T-helper 1 cell treated with Interleukin-12 subunit alpha and Interleukin-12 subunit beta and Interleukin-4 antibody, amounts not matched to agents 30 μg/mL and 1 μg/mL, for 36 hours (primary cell): ENCODE measurements at regions not wholly inside any gene's neighbourhood (a gene's known extent, or its start where the extent isn't known, plus 50 kb on each side); places are given as distances from the start of the nearest gene placed in this dataset.
"Not testable (repeated sequence)": the region's sequence is repeated elsewhere in the genome, so short reads cannot be mapped to it uniquely, and the experiment has no call there.

Source experiments
- H3K27ac Mint-ChIP-seq: one replicate; pipeline ENCODE4 v1.8.0; 2021; ENCODE audit warnings: mild to moderate bottlenecking, mixed read lengths
- H3K27me3 Mint-ChIP-seq: one replicate; pipeline ENCODE4 v1.8.0; 2021; ENCODE audit warnings: low read depth, mixed read lengths
- H3K36me3 Mint-ChIP-seq: one replicate; pipeline ENCODE4 v1.8.0; 2021; ENCODE audit warnings: low read depth, mixed read lengths
- H3K4me1 Mint-ChIP-seq: one replicate; pipeline ENCODE4 v1.8.0; 2021; ENCODE audit warnings: low read depth, mixed read lengths
- H3K4me3 Mint-ChIP-seq: one replicate; pipeline ENCODE4 v1.8.0; 2021; ENCODE audit warnings: mild to moderate bottlenecking, moderate library complexity, mixed read lengths
- H3K9me3 Mint-ChIP-seq: one replicate; pipeline ENCODE4 v1.8.0; 2021; ENCODE audit warnings: mixed read lengths

- H3K4me1 Mint-ChIP-seq: no peaks in the 10 kb centered on the region
- H3K27ac Mint-ChIP-seq: no peak overlapping the region
- no peak overlapping the region for H3K4me3 Mint-ChIP-seq
- no peaks in the 10 kb centered on the region for H3K9me3 Mint-ChIP-seq
- H3K36me3 Mint-ChIP-seq: no peaks in the 10 kb centered on the region
- peaks cover 16% of the 10 kb centered on the region for H3K27me3 Mint-ChIP-seq
These were observed 94.6 kb downstream of the ZNF22 start for GRCh38 chr10:45095286-45095685.

- Mint-ChIP-seq H3K9me3 (no peaks in the 10 kb centered on the region), H3K4me3 (no peak overlapping the region), H3K27me3 (peaks cover 12% of the 10 kb centered on the region), H3K4me1 (no peaks in the 10 kb centered on the region), H3K36me3 (no peaks in the 10 kb centered on the region), H3K27ac (no peak overlapping the region)
These were observed 95.3 kb downstream of the ZNF22 start for GRCh38 chr10:45096001-45096400.

GRCh38 chr10:45100429-45100828 lies 99.7 kb downstream of the ZNF22 start:
- Mint-ChIP-seq H3K4me3 (no peak overlapping the region), H3K4me1 (no peaks in the 10 kb centered on the region), H3K9me3 (no peaks in the 10 kb centered on the region), H3K36me3 (no peaks in the 10 kb centered on the region), H3K27me3 (peaks cover 25% of the 10 kb centered on the region), H3K27ac (no peak overlapping the region)

- Mint-ChIP-seq H3K36me3 (no peaks in the 10 kb centered on the region), H3K4me3 (no peak overlapping the region), H3K27ac (no peak overlapping the region), H3K9me3 (no peaks in the 10 kb centered on the region), H3K4me1 (no peaks in the 10 kb centered on the region), H3K27me3 (peaks cover 30% of the 10 kb centered on the region)
These were observed 104.0 kb downstream of the ZNF22 start for GRCh38 chr10:45104674-45105073.

- H3K4me1 Mint-ChIP-seq, H3K36me3 Mint-ChIP-seq, H3K9me3 Mint-ChIP-seq, H3K4me3 Mint-ChIP-seq, H3K27ac Mint-ChIP-seq: not testable (repeated sequence)
- H3K27me3 Mint-ChIP-seq: peaks cover 27% of the 10 kb centered on the region
These were observed 104.6 kb downstream of the ZNF22 start for GRCh38 chr10:45105309-45105708.

GRCh38 chr10:45106236-45106856 lies 105.6 kb downstream of the ZNF22 start:
- Mint-ChIP-seq H3K4me1 (no peaks in the 10 kb centered on the region), H3K9me3 (no peaks in the 10 kb centered on the region), H3K4me3 (no peak overlapping the region), H3K36me3 (no peaks in the 10 kb centered on the region), H3K27ac (no peak overlapping the region), H3K27me3 (peaks cover 20% of the 10 kb centered on the region)

GRCh38 chr10:45111509-45111908 lies 110.8 kb downstream of the ZNF22 start:
- no peaks in the 10 kb centered on the region for H3K4me1 Mint-ChIP-seq
- H3K27me3 Mint-ChIP-seq: peaks cover 4% of the 10 kb centered on the region
- H3K36me3 Mint-ChIP-seq: no peaks in the 10 kb centered on the region
- no peak overlapping the region for H3K4me3 Mint-ChIP-seq
- H3K9me3 Mint-ChIP-seq: no peaks in the 10 kb centered on the region
- no peak overlapping the region for H3K27ac Mint-ChIP-seq

GRCh38 chr10:45117940-45118339 lies 117.2 kb downstream of the ZNF22 start:
- H3K4me3 Mint-ChIP-seq, H3K27ac Mint-ChIP-seq, H3K36me3 Mint-ChIP-seq, H3K4me1 Mint-ChIP-seq, H3K9me3 Mint-ChIP-seq, H3K27me3 Mint-ChIP-seq: not testable (repeated sequence)

- Mint-ChIP-seq H3K36me3 (no peaks in the 10 kb centered on the region), H3K9me3 (no peaks in the 10 kb centered on the region), H3K4me1 (no peaks in the 10 kb centered on the region), H3K27ac (no peak overlapping the region), H3K4me3 (no peak overlapping the region), H3K27me3 (peaks cover 3% of the 10 kb centered on the region)
These were observed 118.2 kb downstream of the ZNF22 start for GRCh38 chr10:45118929-45119328.

- not testable (repeated sequence) for H3K36me3 Mint-ChIP-seq, H3K4me3 Mint-ChIP-seq, H3K27me3 Mint-ChIP-seq, H3K27ac Mint-ChIP-seq, H3K9me3 Mint-ChIP-seq, H3K4me1 Mint-ChIP-seq
These were observed 121.6 kb downstream of the ZNF22 start for GRCh38 chr10:45122180-45122860.

- H3K27me3 Mint-ChIP-seq: peaks cover 19% of the 10 kb centered on the region
- H3K36me3 Mint-ChIP-seq: no peaks in the 10 kb centered on the region
- no peak overlapping the region for H3K27ac Mint-ChIP-seq
- no peaks in the 10 kb centered on the region for H3K4me1 Mint-ChIP-seq
- H3K4me3 Mint-ChIP-seq: no peak overlapping the region
- H3K9me3 Mint-ChIP-seq: no peaks in the 10 kb centered on the region
These were observed 134.9 kb downstream of the ZNF22 start for GRCh38 chr10:45135443-45136198.

GRCh38 chr10:45136256-45136655 lies 135.5 kb downstream of the ZNF22 start:
- Mint-ChIP-seq H3K27ac (no peak overlapping the region), H3K4me1 (no peaks in the 10 kb centered on the region), H3K9me3 (no peaks in the 10 kb centered on the region), H3K4me3 (no peak overlapping the region), H3K27me3 (peaks cover 19% of the 10 kb centered on the region), H3K36me3 (no peaks in the 10 kb centered on the region)

- H3K4me3 Mint-ChIP-seq: no peak overlapping the region
These were observed 143.8 kb downstream of the ZNF22 start for GRCh38 chr10:45144326-45145070.

GRCh38 chr10:45145143-45145542 lies 144.4 kb downstream of the ZNF22 start:
- H3K27ac Mint-ChIP-seq, H3K27me3 Mint-ChIP-seq, H3K4me3 Mint-ChIP-seq, H3K4me1 Mint-ChIP-seq, H3K36me3 Mint-ChIP-seq, H3K9me3 Mint-ChIP-seq: not testable (repeated sequence)

More at GRCh38 chr10:45144326-45145070, 143.8 kb downstream of the ZNF22 start:
- H3K27me3 Mint-ChIP-seq: peaks cover 13% of the 10 kb centered on the region
- H3K36me3 Mint-ChIP-seq: no peaks in the 10 kb centered on the region
- no peaks in the 10 kb centered on the region for H3K4me1 Mint-ChIP-seq
- no peak overlapping the region for H3K27ac Mint-ChIP-seq
- H3K9me3 Mint-ChIP-seq: no peaks in the 10 kb centered on the region
